IPS-18a (cell line): ENCODE measurements at regions not wholly inside any gene's neighbourhood (a gene's known extent, or its start where the extent isn't known, plus 50 kb on each side); places are given as distances from the start of the nearest gene placed in this dataset.

Experiments
- H3K27ac ChIP-seq: one replicate; pipeline ENCODE4 v1.5.1; 2013; ENCODE audit warnings: low read length
- H3K27me3 ChIP-seq: one replicate; pipeline ENCODE4 v1.6.1; 2013; ENCODE audit warnings: mild to moderate bottlenecking, low read length; ENCODE audit not compliant: control insufficient read depth, insufficient read depth
- H3K36me3 ChIP-seq: one replicate; pipeline ENCODE4 v1.6.1; 2013; ENCODE audit warnings: low read depth, low read length; ENCODE audit not compliant: control insufficient read depth
- H3K4me1 ChIP-seq: one replicate; pipeline ENCODE4 v1.6.1; 2013; ENCODE audit warnings: low read depth, low read length; ENCODE audit not compliant: control insufficient read depth
- H3K4me3 ChIP-seq: one replicate; pipeline ENCODE4 v1.5.1; 2013; ENCODE audit warnings: low read length
- H3K9ac ChIP-seq: one replicate; pipeline ENCODE4 v1.6.1; 2013; ENCODE audit warnings: mild to moderate bottlenecking, low read length, moderate library complexity
- H3K9me3 ChIP-seq: one replicate; pipeline ENCODE4 v1.6.1; 2013; ENCODE audit warnings: low read depth, low read length; ENCODE audit not compliant: control insufficient read depth

GRCh38 chr2:235270291-235270690 lies 223.6 kb upstream of the AGAP1 start:
- no peaks in the 10 kb centered on the region for H3K36me3 ChIP-seq
- no peak overlapping the region for H3K9ac ChIP-seq
- H3K27me3 ChIP-seq = no peaks in the 10 kb centered on the region
- no peak overlapping the region for H3K27ac ChIP-seq
- H3K4me3 ChIP-seq = no peak overlapping the region
- H3K9me3 ChIP-seq = no peaks in the 10 kb centered on the region
- H3K4me1 ChIP-seq = peaks cover 8% of the 10 kb centered on the region

DNA sequence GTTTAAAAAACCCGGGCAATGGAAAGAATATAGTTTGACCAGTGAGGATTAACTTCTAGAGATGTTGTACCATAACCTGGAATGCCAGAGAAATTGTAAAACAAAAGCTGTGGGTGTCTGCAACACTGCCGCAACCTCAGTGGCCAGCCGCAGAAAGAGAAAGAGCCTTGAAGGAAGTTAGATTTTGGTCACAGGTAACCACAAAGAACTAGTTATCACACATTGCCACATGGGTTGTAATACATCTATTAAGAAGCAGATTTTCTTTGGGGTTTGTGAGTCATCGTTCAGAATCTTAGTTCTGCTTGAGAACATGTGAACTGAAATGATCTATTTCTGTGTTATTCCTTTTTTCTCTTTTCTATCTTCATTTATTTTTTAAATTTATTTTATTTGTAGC lies 222.9 kb upstream of the AGAP1 start:
- no peak overlapping the region for H3K27ac ChIP-seq
- H3K9me3 ChIP-seq = no peaks in the 10 kb centered on the region
- no peak overlapping the region for H3K9ac ChIP-seq
- peaks cover 8% of the 10 kb centered on the region for H3K4me1 ChIP-seq
- H3K4me3 ChIP-seq = no peak overlapping the region
- no peaks in the 10 kb centered on the region for H3K27me3 ChIP-seq
- H3K36me3 ChIP-seq = no peaks in the 10 kb centered on the region

DNA sequence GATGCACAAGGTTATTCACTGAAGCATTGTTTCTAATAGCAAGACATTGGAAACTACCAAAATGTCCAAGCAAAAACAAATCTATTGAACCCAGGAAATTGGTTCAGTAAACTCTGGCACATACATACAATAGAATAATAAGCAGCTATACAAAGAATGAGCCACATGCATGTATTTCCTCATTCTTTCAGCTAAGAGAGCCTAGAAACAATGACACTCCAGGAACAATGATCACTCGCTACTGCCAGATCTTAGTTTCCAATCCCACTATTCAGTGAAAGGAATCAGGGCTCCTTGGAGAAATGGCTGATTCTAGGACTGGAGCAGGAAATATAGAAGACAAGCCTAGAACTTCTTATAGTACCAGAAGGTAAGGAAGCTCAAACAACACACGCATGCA lies 221.9 kb upstream of the AGAP1 start:
- Histone ChIP-seq H3K4me1 (peaks cover 8% of the 10 kb centered on the region), H3K27ac (no peak overlapping the region), H3K4me3 (no peak overlapping the region), H3K36me3 (no peaks in the 10 kb centered on the region), H3K9ac (no peak overlapping the region), H3K27me3 (no peaks in the 10 kb centered on the region), H3K9me3 (no peaks in the 10 kb centered on the region)

DNA sequence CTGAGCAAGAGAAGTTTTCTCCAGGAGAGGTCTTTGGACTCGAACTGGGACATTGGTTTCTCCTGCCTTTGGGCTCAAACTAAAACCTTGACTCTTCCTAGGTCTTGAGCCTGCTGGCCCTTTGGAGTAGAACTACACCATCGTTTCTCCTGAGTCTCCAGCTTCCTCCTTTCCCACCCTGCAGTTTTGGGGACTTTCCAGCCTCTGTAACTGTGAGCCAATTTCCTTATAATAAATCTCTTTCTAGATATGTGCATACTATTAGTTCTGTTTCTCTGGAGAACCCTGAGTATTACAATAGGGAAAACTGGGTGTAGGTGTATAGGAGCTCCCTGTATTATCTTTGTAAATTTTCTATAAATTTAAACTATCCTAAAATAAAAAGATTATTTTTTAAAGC lies 219.8 kb upstream of the AGAP1 start:
- H3K36me3 ChIP-seq = no peaks in the 10 kb centered on the region
- H3K9me3 ChIP-seq = no peaks in the 10 kb centered on the region
- peaks cover 8% of the 10 kb centered on the region for H3K4me1 ChIP-seq
- no peak overlapping the region for H3K27ac ChIP-seq
- no peak overlapping the region for H3K4me3 ChIP-seq
- no peaks in the 10 kb centered on the region for H3K27me3 ChIP-seq
- H3K9ac ChIP-seq = no peak overlapping the region

DNA sequence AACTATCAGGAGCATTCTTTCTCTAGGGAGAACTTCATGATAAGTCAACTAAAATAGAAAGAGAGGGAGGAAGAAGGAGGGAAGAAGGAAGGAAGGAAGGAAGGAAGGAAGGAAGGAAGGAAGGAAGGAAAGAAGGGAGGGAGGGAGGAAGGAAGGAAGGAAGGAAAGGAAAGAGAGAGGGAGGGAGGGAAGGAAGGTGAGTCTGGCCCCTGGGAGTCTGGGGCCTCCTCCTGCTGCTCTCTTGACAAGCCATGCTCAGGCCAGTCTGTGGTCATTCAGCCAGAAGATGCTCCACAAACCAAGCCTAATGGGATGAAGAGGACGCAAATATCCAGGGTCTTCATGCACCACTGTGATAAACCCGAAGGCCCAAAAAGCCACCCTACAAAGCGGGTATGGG lies 216.4 kb upstream of the AGAP1 start:
- Histone ChIP-seq H3K9me3 (no peaks in the 10 kb centered on the region), H3K27ac (no peak overlapping the region), H3K4me3 (no peak overlapping the region)

GRCh38 chr2:235278771-235279355 lies 215.0 kb upstream of the AGAP1 start:
- Histone ChIP-seq H3K27ac (no peak overlapping the region), H3K4me1 (peaks cover 3% of the 10 kb centered on the region), H3K4me3 (no peak overlapping the region), H3K9ac (no peak overlapping the region), H3K36me3 (no peaks in the 10 kb centered on the region), H3K27me3 (no peaks in the 10 kb centered on the region), H3K9me3 (no peaks in the 10 kb centered on the region)

More for the DNA sequence above, 216.4 kb upstream of the AGAP1 start:
- no peak overlapping the region for H3K9ac ChIP-seq
- no peaks in the 10 kb centered on the region for H3K27me3 ChIP-seq
- no peaks in the 10 kb centered on the region for H3K36me3 ChIP-seq
- H3K4me1 ChIP-seq = peaks cover 8% of the 10 kb centered on the region

GRCh38 chr2:235279965-235280364 lies 213.9 kb upstream of the AGAP1 start:
- Histone ChIP-seq H3K27me3 (no peaks in the 10 kb centered on the region), H3K4me1 (no peaks in the 10 kb centered on the region), H3K9ac (no peak overlapping the region), H3K36me3 (no peaks in the 10 kb centered on the region), H3K4me3 (no peak overlapping the region), H3K27ac (no peak overlapping the region), H3K9me3 (no peaks in the 10 kb centered on the region)

GRCh38 chr2:235283246-235283645 lies 210.6 kb upstream of the AGAP1 start:
- no peak overlapping the region for H3K4me3 ChIP-seq
- H3K9me3 ChIP-seq = no peaks in the 10 kb centered on the region
- H3K36me3 ChIP-seq = no peaks in the 10 kb centered on the region

GRCh38 chr2:235286622-235287374 lies 207.0 kb upstream of the AGAP1 start:
- H3K27me3 ChIP-seq = no peaks in the 10 kb centered on the region
- no peak overlapping the region for H3K9ac ChIP-seq
- H3K36me3 ChIP-seq = no peaks in the 10 kb centered on the region
- H3K9me3 ChIP-seq = no peaks in the 10 kb centered on the region
- H3K27ac ChIP-seq = no peak overlapping the region
- H3K4me1 ChIP-seq = no peaks in the 10 kb centered on the region
- no peak overlapping the region for H3K4me3 ChIP-seq

More at GRCh38 chr2:235283246-235283645, 210.6 kb upstream of the AGAP1 start:
- no peak overlapping the region for H3K9ac ChIP-seq
- H3K27me3 ChIP-seq = no peaks in the 10 kb centered on the region
- no peak overlapping the region for H3K27ac ChIP-seq
- H3K4me1 ChIP-seq = no peaks in the 10 kb centered on the region

DNA sequence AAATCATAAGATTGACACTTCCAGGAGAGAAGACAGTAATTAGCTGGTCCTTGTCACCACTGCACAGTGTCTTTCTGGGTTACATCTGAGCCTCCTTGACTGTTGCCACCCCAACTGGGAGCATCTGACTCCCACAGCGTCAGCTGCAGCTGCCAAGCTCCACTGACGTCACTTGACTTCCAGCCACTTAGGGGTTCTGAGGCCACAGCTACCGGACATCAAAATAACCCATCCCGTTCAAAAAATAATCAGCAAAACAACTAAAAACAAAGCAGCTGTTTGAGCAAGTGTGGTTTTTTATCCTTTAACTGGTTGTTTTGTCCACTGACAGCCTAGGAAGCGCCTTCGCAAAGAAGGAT lies 206.5 kb upstream of the AGAP1 start:
- no peak overlapping the region for H3K27ac ChIP-seq
- H3K36me3 ChIP-seq = no peaks in the 10 kb centered on the region
- H3K4me3 ChIP-seq = no peak overlapping the region
- no peaks in the 10 kb centered on the region for H3K4me1 ChIP-seq
- no peak overlapping the region for H3K9ac ChIP-seq
- no peaks in the 10 kb centered on the region for H3K27me3 ChIP-seq
- no peaks in the 10 kb centered on the region for H3K9me3 ChIP-seq

DNA sequence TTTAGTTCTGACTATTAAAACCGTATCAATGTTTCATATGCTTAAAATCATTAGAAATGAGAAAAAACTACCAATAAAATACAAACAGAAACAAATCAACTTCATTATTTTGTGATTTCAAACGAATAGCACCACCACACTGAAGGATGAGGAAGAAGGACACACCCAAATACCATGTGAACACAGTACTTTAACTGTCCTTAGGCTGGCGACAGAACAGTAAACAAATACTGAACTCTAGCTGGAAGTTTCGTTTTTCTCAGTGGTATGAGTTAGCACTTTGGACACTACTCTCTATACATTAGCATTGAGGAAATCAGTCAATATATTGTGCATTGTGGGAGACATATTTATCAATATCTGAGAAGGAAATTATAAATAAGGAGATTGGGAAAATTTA lies 202.4 kb upstream of the AGAP1 start:
- no peak overlapping the region for H3K27ac ChIP-seq
- no peaks in the 10 kb centered on the region for H3K27me3 ChIP-seq
- H3K4me3 ChIP-seq = no peak overlapping the region
- no peak overlapping the region for H3K9ac ChIP-seq
- H3K36me3 ChIP-seq = no peaks in the 10 kb centered on the region
- no peaks in the 10 kb centered on the region for H3K9me3 ChIP-seq
- no peaks in the 10 kb centered on the region for H3K4me1 ChIP-seq

GRCh38 chr2:235293061-235293460 lies 200.8 kb upstream of the AGAP1 start:
- no peaks in the 10 kb centered on the region for H3K36me3 ChIP-seq
- no peak overlapping the region for H3K4me3 ChIP-seq
- no peak overlapping the region for H3K27ac ChIP-seq
- no peak overlapping the region for H3K9ac ChIP-seq
- H3K9me3 ChIP-seq = no peaks in the 10 kb centered on the region
- H3K4me1 ChIP-seq = peaks cover 3% of the 10 kb centered on the region
- no peaks in the 10 kb centered on the region for H3K27me3 ChIP-seq
